ENCODE measurements at regions not wholly inside any gene's neighbourhood (a gene's known extent, or its start where the extent isn't known, plus 50 kb on each side); places are given as distances from the start of the nearest gene placed in this dataset.

GRCh38 chr1:29860681-29861080 is 624.4 kb downstream of the PTPRU start:
- Histone ChIP-seq H2AFZ (replicated peaks) (no peak overlapping the region), H3K9ac (no peak overlapping the region), H3K79me2 (ENCODE audit: low read depth) (no peaks in the 10 kb centered on the region), H3K4me3 (no peak overlapping the region), H3K27ac (no peak overlapping the region), H3K9me3 (ENCODE audit: low read depth) (no peaks in the 10 kb centered on the region), H4K20me1 (ENCODE audit: low read depth) (no peaks in the 10 kb centered on the region), H3K27me3 (no peaks in the 10 kb centered on the region), H3F3A (ENCODE audit: low read depth) (no peaks in the 10 kb centered on the region), H3K4me2 (no peak overlapping the region), H3K4me1 (no peaks in the 10 kb centered on the region), H3K36me3 (no peaks in the 10 kb centered on the region)
- no peak for DNase-seq (ENCODE audit: low spot score)
- no peak overlapping the region for H3K4me3 Mint-ChIP-seq
- no peaks in the 10 kb centered on the region for H3K36me3 Mint-ChIP-seq
- TF ChIP-seq, protein P1, sequence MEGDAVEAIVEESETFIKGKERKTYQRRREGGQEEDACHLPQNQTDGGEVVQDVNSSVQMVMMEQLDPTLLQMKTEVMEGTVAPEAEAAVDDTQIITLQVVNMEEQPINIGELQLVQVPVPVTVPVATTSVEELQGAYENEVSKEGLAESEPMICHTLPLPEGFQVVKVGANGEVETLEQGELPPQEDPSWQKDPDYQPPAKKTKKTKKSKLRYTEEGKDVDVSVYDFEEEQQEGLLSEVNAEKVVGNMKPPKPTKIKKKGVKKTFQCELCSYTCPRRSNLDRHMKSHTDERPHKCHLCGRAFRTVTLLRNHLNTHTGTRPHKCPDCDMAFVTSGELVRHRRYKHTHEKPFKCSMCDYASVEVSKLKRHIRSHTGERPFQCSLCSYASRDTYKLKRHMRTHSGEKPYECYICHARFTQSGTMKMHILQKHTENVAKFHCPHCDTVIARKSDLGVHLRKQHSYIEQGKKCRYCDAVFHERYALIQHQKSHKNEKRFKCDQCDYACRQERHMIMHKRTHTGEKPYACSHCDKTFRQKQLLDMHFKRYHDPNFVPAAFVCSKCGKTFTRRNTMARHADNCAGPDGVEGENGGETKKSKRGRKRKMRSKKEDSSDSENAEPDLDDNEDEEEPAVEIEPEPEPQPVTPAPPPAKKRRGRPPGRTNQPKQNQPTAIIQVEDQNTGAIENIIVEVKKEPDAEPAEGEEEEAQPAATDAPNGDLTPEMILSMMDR (IDR thresholded peaks at IDR 0.05), result no peak
- no peak for TF ChIP-seq EZH2 (IDR thresholded peaks at IDR 0.05)
- no peak for TF ChIP-seq EZH2phosphoT487 (IDR thresholded peaks at IDR 0.05)
- peaks cover 27% of the 10 kb centered on the region for H3K4me1 Mint-ChIP-seq
- no peak overlapping the region for H3K27ac Mint-ChIP-seq
- H3K27me3 Mint-ChIP-seq (ENCODE audit: insufficient read depth, low read depth), result peaks cover 5% of the 10 kb centered on the region
- peaks cover 8% of the 10 kb centered on the region for H3K9me3 Mint-ChIP-seq

GRCh38 chr1:29860056-29860455 is 623.7 kb downstream of the PTPRU start:
- Histone ChIP-seq H3K27ac (no peak overlapping the region), H3K4me3 (no peak overlapping the region), H3K79me2 (ENCODE audit: low read depth) (no peaks in the 10 kb centered on the region), H3K4me2 (no peak overlapping the region), H3K9ac (no peak overlapping the region), H4K20me1 (ENCODE audit: low read depth) (no peaks in the 10 kb centered on the region), H3K9me3 (ENCODE audit: low read depth) (no peaks in the 10 kb centered on the region), H3K36me3 (no peaks in the 10 kb centered on the region), H3F3A (ENCODE audit: low read depth) (no peaks in the 10 kb centered on the region), H3K4me1 (no peaks in the 10 kb centered on the region), H2AFZ (replicated peaks) (no peak overlapping the region), H3K27me3 (no peaks in the 10 kb centered on the region)
- no peak for DNase-seq (ENCODE audit: low spot score)
- H3K4me1 Mint-ChIP-seq, result peaks cover 33% of the 10 kb centered on the region
- H3K4me3 Mint-ChIP-seq, result no peak overlapping the region
- H3K27ac Mint-ChIP-seq, result peak overlapping the region; percentile 25
- H3K36me3 Mint-ChIP-seq, result no peaks in the 10 kb centered on the region
- TF ChIP-seq, protein P1 (IDR thresholded peaks at IDR 0.05), result no peak
- TF ChIP-seq EZH2phosphoT487 (IDR thresholded peaks at IDR 0.05) (no peak), EZH2 (IDR thresholded peaks at IDR 0.05) (no peak)
- H3K9me3 Mint-ChIP-seq, result peaks cover 8% of the 10 kb centered on the region
- peaks cover 5% of the 10 kb centered on the region for H3K27me3 Mint-ChIP-seq (ENCODE audit: insufficient read depth, low read depth)

- Histone ChIP-seq H2AFZ (replicated peaks) (no peak overlapping the region), H3K9ac (no peak overlapping the region), H3K4me1 (no peaks in the 10 kb centered on the region), H3K9me3 (ENCODE audit: low read depth) (no peaks in the 10 kb centered on the region), H3K27me3 (no peaks in the 10 kb centered on the region), H3K27ac (no peak overlapping the region), H3F3A (ENCODE audit: low read depth) (no peaks in the 10 kb centered on the region), H3K4me3 (no peak overlapping the region), H3K36me3 (no peaks in the 10 kb centered on the region), H3K79me2 (ENCODE audit: low read depth) (no peaks in the 10 kb centered on the region), H3K4me2 (no peak overlapping the region), H4K20me1 (ENCODE audit: low read depth) (no peaks in the 10 kb centered on the region)
- Mint-ChIP-seq H3K27me3 (ENCODE audit: insufficient read depth, low read depth) (peaks cover 5% of the 10 kb centered on the region), H3K27ac (no peak overlapping the region), H3K4me3 (no peak overlapping the region), H3K4me1 (peaks cover 43% of the 10 kb centered on the region), H3K36me3 (no peaks in the 10 kb centered on the region), H3K9me3 (peaks cover 8% of the 10 kb centered on the region)
- DNase-seq (ENCODE audit: low spot score), result no peak
- TF ChIP-seq, protein P1 (IDR thresholded peaks at IDR 0.05), result no peak
- TF ChIP-seq EZH2 (IDR thresholded peaks at IDR 0.05) (no peak), EZH2phosphoT487 (IDR thresholded peaks at IDR 0.05) (no peak)
Observed at GRCh38 chr1:29859126-29859525, 622.8 kb downstream of the PTPRU start.

Measured in neural progenitor cell (in vitro differentiated cells).